ENCODE measurements at regions not wholly inside any gene's neighbourhood (a gene's known extent, or its start where the extent isn't known, plus 50 kb on each side); places are given as distances from the start of the nearest gene placed in this dataset.
A peak's percentile ranks its signal among the peaks of the same experiment; 100 is the strongest.

- Histone ChIP-seq H2BK20ac (ENCODE audit: low read depth, low read length, poor library complexity, severe bottlenecking) (no peak overlapping the region), H3K56ac (ENCODE audit: insufficient read length, low read depth, low read length) (no peak overlapping the region), H3T11ph (ENCODE audit: low read length) (no peak overlapping the region), H3K4me2 (ENCODE audit: insufficient read depth, insufficient read length, low read length) (no peak overlapping the region), H4K5ac (ENCODE audit: insufficient read length, low read depth, low read length) (no peak overlapping the region), H3K4me1 (ENCODE audit: insufficient read depth, low read length) (no peaks in the 10 kb centered on the region), H2BK12ac (ENCODE audit: insufficient read length, low read depth, low read length) (no peak overlapping the region), H3K9ac (ENCODE audit: extremely low read depth, insufficient read length, low read length) (no peak overlapping the region), H3K23ac (ENCODE audit: insufficient read length, low read depth, low read length) (no peak overlapping the region), H2BK120ac (ENCODE audit: low read depth, low read length, poor library complexity, severe bottlenecking) (no peak overlapping the region), H2AFZ (ENCODE audit: low read length) (no peak overlapping the region), H3K79me2 (ENCODE audit: insufficient read depth, low read length) (no peaks in the 10 kb centered on the region), H3K79me1 (ENCODE audit: insufficient read depth, low read depth, low read length, poor library complexity, severe bottlenecking) (no peaks in the 10 kb centered on the region), H4K8ac (replicated peaks; ENCODE audit: insufficient read length, low read depth, low read length) (no peak overlapping the region), H2BK5ac (ENCODE audit: insufficient read length, low read length) (no peak overlapping the region), H3K27me3 (ENCODE audit: insufficient read depth, low read length) (no peaks in the 10 kb centered on the region), H2BK15ac (ENCODE audit: low read depth, low read length) (no peak overlapping the region), H3K18ac (ENCODE audit: insufficient read length, low read depth, low read length) (no peak overlapping the region), H3K27ac (ENCODE audit: insufficient read length, low read depth, low read length) (no peak overlapping the region), H3K4ac (ENCODE audit: low read depth, low read length) (no peak overlapping the region), H3K14ac (ENCODE audit: insufficient read depth, low read length) (no peak overlapping the region), H3K9me3 (ENCODE audit: control insufficient read depth, low read depth, low read length) (no peaks in the 10 kb centered on the region), H4K20me1 (ENCODE audit: control insufficient read depth, insufficient read depth, insufficient read length) (no peaks in the 10 kb centered on the region), H2AK5ac (ENCODE audit: insufficient read length, low read length) (no peak overlapping the region), H4K91ac (ENCODE audit: insufficient read length, low read depth, low read length) (no peak overlapping the region), H3K23me2 (ENCODE audit: insufficient read length, low read depth, low read length, poor library complexity, severe bottlenecking) (no peaks in the 10 kb centered on the region)
- Mint-ChIP-seq H3K4me3 (no peak overlapping the region), H3K27me3 (ENCODE audit: low read depth) (peaks cover under 1% of the 10 kb centered on the region; the same call in 1 of the 2 replicates), H3K36me3 (ENCODE audit: insufficient read depth in 1 of 3, low read depth in 3 of 3) (peaks cover 0 to 9% (median under 1%) of the 10 kb centered on the region in 3 experiments; a peak in 3 of 7 replicates), H3K4me1 (no peaks in the 10 kb centered on the region), H3K27ac (no peak overlapping the region), H3K9me3 (peaks cover 5 to 72% of the 10 kb centered on the region in 2 experiments)
- no CpG with 5 or more reads among the region's 2 CpGs for WGBS (ENCODE audit: extremely low coverage, insufficient read length, low lambda C conversion rate)
- peak; percentile 32; the same call in 1 of the 3 replicates for TF ChIP-seq CTCF (conservative IDR thresholded peaks at IDR 0.05)
- no peak for DNase-seq
Measured at GRCh38 chr7:4450483-4450882, 231.6 kb upstream of the FOXK1 start.

Measured in H9 (cell line).